ENCODE measurements at regions not wholly inside any gene's neighbourhood (a gene's known extent, or its start where the extent isn't known, plus 50 kb on each side); places are given as distances from the start of the nearest gene placed in this dataset.

- no peak for DNase-seq (ENCODE audit: low read depth in 2 of 2)
Observed at GRCh38 chr5:125746917-125747316, 676.3 kb upstream of the GRAMD2B start.

DNA sequence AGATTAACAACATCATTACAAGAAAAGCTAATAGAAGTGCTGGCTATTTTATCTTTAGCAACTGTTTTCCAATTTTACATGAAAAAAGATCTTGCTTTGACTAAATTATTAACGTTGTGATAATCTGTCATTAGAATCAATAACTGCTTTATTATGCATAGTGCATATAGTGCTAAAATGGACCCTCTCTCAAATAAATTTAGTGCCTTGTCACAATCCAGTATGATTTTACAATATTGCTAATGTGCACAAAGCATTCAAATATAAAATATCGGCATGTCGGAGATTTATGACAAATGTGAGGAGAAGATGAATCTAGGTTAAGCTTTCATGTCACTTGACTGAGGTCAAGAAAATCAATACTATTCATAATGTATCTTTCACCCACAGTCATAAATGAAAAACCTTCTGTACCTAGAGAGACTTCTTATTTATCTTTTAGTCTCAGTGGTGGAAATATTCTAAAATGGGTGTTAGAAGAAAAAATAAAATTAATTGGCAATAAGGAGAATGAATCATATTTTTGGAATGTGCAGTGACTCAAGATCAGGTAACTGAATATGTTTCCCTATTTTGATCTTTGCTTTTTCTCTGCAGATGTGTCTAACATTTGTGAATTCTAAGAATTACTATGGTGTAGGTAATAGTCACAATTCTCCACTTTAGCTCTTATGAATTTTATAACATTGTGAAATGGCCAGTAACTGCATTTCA is 672.9 kb upstream of the GRAMD2B start:
- no peak for DNase-seq (ENCODE audit: low read depth in 2 of 2)

GRCh38 chr5:125750861-125751186 is 672.4 kb upstream of the GRAMD2B start:
- no peak for DNase-seq (ENCODE audit: low read depth in 2 of 2)

DNA sequence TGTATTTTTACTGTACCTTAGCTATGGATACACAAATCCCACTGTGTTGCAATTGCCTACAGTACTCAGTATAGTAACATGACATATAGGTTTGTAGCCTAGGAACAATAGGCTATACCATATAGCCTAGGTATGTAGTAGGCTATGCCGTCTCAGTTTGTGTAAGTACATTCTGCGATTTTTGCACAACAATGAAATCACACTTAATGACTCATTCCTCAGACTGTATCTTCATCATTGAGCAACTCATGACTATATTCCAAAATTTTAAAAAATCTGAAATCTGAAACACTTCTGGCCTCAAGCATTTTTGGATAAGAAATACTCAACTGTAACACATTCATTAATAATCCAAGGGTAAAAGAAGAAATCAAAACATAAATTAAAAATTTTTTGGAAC is 666.8 kb upstream of the GRAMD2B start:
- DNase-seq (ENCODE audit: low read depth in 2 of 2) = no peak

DNA sequence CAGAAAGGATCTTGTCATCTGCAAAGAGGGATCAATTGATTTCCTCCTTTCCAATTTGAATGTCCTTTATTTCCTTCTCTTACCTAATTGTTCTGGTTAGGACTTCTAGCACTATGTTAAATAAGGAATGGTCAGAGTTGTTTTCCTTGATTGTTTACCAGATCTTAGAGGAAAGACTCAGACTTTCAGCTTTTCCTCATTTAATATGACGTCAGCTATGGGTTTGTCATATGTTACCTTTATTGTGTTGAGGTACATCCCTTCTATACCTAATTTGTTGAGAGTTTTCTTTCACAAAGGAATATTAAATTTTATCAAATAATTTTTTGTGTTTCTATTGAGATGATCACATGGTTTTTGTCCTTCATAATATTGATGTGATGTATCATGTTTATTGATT is 656.5 kb upstream of the GRAMD2B start:
- no peak for DNase-seq (ENCODE audit: low read depth in 2 of 2)

DNA sequence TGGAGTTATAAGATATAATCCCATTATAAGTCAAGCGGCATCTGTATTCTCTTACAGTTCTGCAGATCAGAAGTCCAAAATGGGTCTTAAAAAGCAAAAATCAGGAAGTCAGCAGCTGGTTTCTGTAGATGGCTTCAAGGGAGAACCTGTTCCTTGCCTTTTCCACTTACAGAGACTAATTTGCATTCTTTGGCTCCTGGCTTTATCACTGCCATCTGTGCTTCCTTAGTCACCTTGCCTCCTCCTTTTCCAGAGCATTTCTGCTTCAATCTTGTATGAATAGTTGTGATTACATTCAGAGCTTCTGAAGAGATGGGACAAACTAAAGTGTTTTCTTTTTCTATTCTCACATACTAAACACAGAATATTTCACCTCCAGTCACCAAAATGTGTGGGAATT is 647.3 kb upstream of the GRAMD2B start:
- no peak for DNase-seq (ENCODE audit: low read depth in 2 of 2)

DNA sequence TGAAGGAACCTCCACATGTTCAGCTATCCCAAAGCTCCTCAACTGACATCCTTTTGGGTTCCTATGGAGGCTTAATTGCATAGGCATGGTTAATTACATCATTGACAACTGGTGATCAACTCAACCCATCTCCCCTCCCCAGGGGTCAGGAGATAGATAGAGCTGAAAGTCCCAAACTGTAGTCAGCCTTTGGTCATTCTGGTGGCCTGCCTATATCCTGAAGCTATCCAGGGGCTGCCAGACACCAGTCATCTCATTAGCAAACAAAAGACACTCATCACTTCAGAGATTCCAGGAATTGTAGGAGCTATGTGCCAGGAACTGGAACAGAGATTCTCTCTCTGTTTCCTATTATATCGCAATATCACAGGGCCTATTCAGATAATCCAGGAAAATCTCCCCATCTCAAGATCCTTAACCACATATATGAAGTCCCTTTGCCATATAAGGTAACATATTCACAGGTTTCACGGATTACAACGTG is 646.5 kb upstream of the GRAMD2B start:
- DNase-seq (ENCODE audit: low read depth in 2 of 2) = no peak

DNA sequence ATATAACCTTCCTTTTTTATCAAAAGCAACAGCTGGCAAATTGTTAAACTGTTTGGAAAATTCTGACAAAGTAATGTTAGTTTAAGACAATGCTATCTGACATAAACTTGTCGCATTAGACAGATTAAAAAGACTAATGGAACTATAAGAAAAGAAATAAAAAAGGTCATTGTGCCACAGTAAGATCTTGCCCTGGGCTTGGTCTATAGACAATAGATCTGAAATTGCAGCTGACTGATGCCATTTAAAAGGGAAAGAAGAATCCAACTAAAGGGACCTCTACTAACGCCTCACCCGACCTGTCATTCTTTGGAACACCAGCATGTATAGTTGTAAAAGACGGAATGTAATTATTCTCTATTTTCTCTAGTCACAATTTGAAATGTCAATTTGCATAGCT is 644.4 kb upstream of the GRAMD2B start:
- no peak for DNase-seq (ENCODE audit: low read depth in 2 of 2)

GRCh38 chr5:125785407-125785806 is 637.8 kb upstream of the GRAMD2B start:
- no peak for DNase-seq (ENCODE audit: low read depth in 2 of 2)

- no peak for DNase-seq (ENCODE audit: low read depth in 2 of 2)
Observed at GRCh38 chr5:125786021-125786420, 637.2 kb upstream of the GRAMD2B start.

GRCh38 chr5:125793470-125793869 is 629.7 kb upstream of the GRAMD2B start:
- DNase-seq (ENCODE audit: low read depth in 2 of 2) = no peak

- DNase-seq (ENCODE audit: low read depth in 2 of 2) = no peak
Observed at GRCh38 chr5:125794922-125795321, 628.3 kb upstream of the GRAMD2B start.

DNA sequence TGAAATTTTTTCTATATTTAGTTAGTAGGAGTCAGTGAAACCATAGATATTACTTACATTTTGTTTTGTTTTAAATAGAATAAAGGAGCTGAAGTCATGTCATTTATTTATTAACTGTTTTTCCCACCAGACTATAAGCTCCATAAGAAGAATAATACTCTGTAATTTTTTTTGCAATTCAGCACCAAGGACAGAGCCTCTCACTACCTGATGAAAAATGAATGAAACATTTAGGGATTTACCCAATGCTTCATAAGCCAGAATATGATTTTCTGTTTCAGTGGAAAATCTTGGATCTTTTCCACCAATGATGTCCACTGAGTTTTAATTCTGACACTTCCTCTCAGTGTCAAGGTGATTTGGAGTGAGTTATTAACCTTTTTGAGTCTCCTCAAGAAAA is 624.9 kb upstream of the GRAMD2B start:
- DNase-seq (ENCODE audit: low read depth in 2 of 2) = no peak

GRCh38 chr5:125812651-125813050 is 610.6 kb upstream of the GRAMD2B start:
- no peak for DNase-seq (ENCODE audit: low read depth in 2 of 2)

DNA sequence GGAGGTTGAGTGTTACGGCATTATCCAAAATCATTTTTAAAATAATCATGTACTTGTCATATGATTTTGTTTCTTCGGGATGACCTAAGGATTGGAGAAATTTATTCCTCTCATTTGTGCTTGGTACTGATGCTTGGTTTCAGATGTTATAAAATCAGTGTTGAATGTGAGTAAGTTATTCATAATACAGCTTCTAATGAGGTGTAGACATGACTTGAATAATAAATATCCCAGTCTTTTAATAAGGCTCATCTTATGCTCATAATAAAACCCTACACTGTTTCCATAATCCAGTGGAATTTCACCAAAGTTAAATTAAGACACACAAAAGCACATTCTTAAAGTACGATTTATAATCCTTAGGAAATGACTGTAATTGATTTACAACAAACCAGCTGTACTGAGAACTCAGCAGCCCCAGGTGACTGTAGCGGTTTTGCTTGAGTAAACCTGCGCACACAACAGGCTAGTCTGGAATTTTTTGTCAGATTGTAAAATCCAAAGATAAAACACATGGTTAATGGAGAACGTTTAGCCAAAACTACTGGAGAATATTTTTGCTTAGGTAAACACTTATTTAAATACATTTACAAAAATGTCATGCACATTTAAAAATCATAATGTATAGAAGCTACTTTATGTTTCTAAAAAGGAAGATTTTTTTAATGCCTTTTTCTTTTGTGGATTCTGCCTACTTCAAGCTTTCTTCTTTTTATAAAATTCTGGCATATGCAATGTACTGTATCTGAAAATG is 609.8 kb upstream of the GRAMD2B start:
- no peak for DNase-seq (ENCODE audit: low read depth in 2 of 2)

GRCh38 chr5:125814119-125814518 is 609.1 kb upstream of the GRAMD2B start:
- no peak for DNase-seq (ENCODE audit: low read depth in 2 of 2)

DNA sequence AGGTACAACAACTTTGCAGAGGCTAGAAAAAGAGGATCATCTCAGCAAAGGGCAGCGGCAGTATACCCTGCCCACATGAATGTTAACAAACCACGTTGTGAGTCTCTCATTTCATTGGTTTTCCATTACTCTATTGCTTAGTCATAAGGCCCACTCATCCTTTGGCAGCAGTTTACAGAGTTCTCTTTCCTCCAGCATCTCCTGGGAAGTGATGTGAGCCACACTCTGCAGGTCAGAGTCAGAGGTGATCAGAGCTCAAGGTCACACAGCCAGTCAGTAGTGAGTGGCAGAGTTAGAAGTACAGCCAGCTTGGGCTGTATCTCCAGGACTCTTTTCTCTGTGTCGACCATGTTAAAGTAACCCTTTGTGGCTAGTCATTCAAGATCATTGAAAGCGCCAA is 599.6 kb upstream of the GRAMD2B start:
- DNase-seq (ENCODE audit: low read depth in 2 of 2) = no peak

DNA sequence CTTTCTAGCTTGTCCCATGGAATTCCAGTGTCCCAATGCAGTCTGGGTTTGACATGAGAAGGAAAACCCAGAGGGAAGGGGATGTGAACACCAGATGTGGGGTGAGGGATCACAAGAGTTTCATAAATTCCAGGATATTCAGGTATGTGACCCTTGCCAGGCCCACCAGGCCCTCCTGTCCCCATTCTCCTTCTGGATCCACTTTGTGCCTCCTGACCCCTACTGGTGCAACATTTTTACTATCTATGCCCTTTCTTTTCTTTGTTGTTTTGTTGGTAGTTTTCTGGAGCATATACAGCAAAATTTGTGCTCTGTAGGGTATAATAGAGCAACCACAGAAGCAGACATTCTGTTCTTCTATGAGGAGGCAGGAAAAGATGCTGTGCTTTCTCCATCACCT is 597.0 kb upstream of the GRAMD2B start:
- no peak for DNase-seq (ENCODE audit: low read depth in 2 of 2)

GRCh38 chr5:125829349-125829748 is 593.9 kb upstream of the GRAMD2B start:
- DNase-seq (ENCODE audit: low read depth in 2 of 2) = no peak

GRCh38 chr5:125833398-125833797 is 589.8 kb upstream of the GRAMD2B start:
- no peak for DNase-seq (ENCODE audit: low read depth in 2 of 2)

- no peak for DNase-seq (ENCODE audit: low read depth in 2 of 2)
Observed at GRCh38 chr5:125834438-125835115, 588.6 kb upstream of the GRAMD2B start.

DNA sequence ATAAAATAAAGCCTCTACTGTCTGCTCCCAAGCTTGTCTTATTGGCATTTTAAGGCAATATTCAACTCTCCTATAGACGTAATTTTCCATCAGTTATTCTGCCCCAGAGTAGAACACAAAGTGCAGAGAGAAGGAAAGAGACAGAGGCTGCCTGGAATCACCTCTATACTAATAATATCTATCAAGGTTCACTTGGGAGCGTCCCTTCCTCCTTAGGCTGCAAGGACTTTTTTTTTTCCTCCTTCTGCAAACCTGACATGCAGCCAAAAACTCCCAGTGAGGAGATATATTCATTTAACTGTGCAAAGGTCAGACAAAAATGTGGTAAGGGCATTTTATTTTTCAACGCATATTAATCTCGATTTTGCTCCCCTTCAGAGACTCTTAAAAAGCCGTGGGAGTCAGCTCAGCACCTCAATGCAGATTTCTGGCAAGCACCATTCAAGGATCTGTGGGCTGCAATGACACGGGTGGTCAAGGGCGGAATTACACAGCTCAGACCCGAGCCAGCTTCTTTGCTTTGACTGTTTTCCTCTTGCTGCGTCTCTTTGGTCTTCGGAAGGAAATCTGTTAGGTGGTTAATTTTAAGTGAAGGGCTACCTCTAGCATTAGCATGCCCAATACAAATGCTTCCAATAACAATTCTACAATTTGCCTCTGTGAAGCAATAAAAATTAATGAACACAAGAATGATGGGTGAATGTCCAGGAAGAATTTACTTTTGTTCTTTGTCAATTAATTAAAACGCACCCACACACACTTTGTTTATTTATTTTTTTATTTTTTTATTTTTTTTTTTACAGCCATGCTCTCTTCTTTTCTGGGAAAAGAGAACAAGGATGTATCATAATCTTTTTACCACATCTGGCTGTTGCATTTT is 587.7 kb upstream of the GRAMD2B start:
- no peak for DNase-seq (ENCODE audit: low read depth in 2 of 2)

Measured in activated CD4-positive, alpha-beta T cell treated with anti-CD3 and anti-CD28 coated beads for 24 hours (primary cell).